Colonic mucosa (tissue), 4 donors: ENCODE measurements at regions not wholly inside any gene's neighbourhood (a gene's known extent, or its start where the extent isn't known, plus 50 kb on each side); places are given as distances from the start of the nearest gene placed in this dataset.

Source experiments
- DNase-seq: peaks from one replicate; pipeline ENCODE4 v3.0.0-alpha.2; 2020
- H3K27ac ChIP-seq: fragments of 200-600 bp; one replicate; pipeline ENCODE4 v1.8.0; 2021
- H3K27me3 ChIP-seq: fragments of 200-600 bp; one replicate; pipeline ENCODE4 v1.8.0; 2021
- H3K36me3 ChIP-seq: fragments of 200-600 bp; one replicate; pipeline ENCODE4 v1.8.0; 2021
- H3K4me1 ChIP-seq: fragments of 200-600 bp; one replicate; pipeline ENCODE4 v1.8.0; 2021; ENCODE audit warnings: mild to moderate bottlenecking
- H3K4me3 ChIP-seq: fragments of 200-600 bp; one replicate; pipeline ENCODE4 v1.8.0; 2021
- H3K9ac ChIP-seq, 2 donors: one replicate each; pipeline ENCODE4 v1.7.0; 2013; ENCODE audit warnings: control low read depth in 2 of 2, low read depth in 2 of 2, low read length in 2 of 2
- H3K9me3 ChIP-seq: fragments of 200-600 bp; one replicate; pipeline ENCODE4 v1.8.0; 2021
- intact Hi-C: fragments of 100-400 bp; cut with DNase I; formaldehyde crosslinking; loops from one replicate; pipeline ENCODE4 v1.14.1; 2022
- TF ChIP-seq, protein P1 (sequence below): fragments of 200-600 bp; IDR thresholded peaks from one replicate; pipeline ENCODE4 v1.8.0; 2022; ENCODE audit warnings: antibody characterized with exemption, mild to moderate bottlenecking
- donor health status: healthy.
- donor health status: DM: no; HTN: no; CAD: no.
- donor health status: DM: no; HTN: no; CAD: no.

- Histone ChIP-seq H3K9ac (no peak overlapping the region), H3K27me3 (no peaks in the 10 kb centered on the region), H3K4me1 (no peaks in the 10 kb centered on the region), H3K36me3 (no peaks in the 10 kb centered on the region), H3K27ac (no peak overlapping the region), H3K9me3 (no peaks in the 10 kb centered on the region), H3K4me3 (no peak overlapping the region)
- DNase-seq, result no peak
- intact Hi-C loops, result no loop called here
- TF ChIP-seq, protein P1, sequence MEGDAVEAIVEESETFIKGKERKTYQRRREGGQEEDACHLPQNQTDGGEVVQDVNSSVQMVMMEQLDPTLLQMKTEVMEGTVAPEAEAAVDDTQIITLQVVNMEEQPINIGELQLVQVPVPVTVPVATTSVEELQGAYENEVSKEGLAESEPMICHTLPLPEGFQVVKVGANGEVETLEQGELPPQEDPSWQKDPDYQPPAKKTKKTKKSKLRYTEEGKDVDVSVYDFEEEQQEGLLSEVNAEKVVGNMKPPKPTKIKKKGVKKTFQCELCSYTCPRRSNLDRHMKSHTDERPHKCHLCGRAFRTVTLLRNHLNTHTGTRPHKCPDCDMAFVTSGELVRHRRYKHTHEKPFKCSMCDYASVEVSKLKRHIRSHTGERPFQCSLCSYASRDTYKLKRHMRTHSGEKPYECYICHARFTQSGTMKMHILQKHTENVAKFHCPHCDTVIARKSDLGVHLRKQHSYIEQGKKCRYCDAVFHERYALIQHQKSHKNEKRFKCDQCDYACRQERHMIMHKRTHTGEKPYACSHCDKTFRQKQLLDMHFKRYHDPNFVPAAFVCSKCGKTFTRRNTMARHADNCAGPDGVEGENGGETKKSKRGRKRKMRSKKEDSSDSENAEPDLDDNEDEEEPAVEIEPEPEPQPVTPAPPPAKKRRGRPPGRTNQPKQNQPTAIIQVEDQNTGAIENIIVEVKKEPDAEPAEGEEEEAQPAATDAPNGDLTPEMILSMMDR, result no peak
Observed at GRCh38 chr7:130868139-130868538, 134.1 kb upstream of the KLF14 start.

DNA sequence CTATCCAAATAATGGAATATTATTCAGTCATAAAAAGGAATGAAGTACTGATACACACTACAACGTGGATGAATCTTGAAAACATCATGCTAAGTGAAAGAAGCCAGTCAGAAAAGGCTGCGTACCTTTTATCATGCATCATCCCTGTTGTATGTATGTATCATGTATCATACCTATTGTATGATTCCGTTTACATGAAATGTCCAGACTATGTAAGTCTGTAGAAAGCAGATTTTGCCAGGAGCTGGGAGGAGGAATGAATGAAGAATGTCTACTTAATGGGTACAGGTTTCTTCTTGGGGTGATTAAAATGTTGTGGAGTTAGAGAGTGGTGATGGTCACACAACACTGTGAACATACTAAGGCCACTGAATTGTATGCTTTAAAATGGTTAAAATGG, 135.9 kb upstream of the KLF14 start:
- intact Hi-C loops, result no loop called here
- Histone ChIP-seq H3K4me1 (no peaks in the 10 kb centered on the region), H3K4me3 (no peak overlapping the region), H3K27ac (no peak overlapping the region), H3K9me3 (no peaks in the 10 kb centered on the region), H3K9ac (no peak overlapping the region), H3K27me3 (no peaks in the 10 kb centered on the region), H3K36me3 (no peaks in the 10 kb centered on the region)
- no peak for DNase-seq
- TF ChIP-seq, protein P1, result no peak

GRCh38 chr7:130872341-130872740, 138.3 kb upstream of the KLF14 start:
- intact Hi-C loops, result no loop called here
- TF ChIP-seq, protein P1, result no peak
- no peaks in the 10 kb centered on the region for H3K9me3 ChIP-seq
- H3K36me3 ChIP-seq, result no peaks in the 10 kb centered on the region
- DNase-seq, result no peak
- H3K4me3 ChIP-seq, result no peak overlapping the region
- no peaks in the 10 kb centered on the region for H3K27me3 ChIP-seq
- H3K4me1 ChIP-seq, result no peaks in the 10 kb centered on the region
- H3K9ac ChIP-seq, result no peak overlapping the region
- no peak overlapping the region for H3K27ac ChIP-seq

GRCh38 chr7:130872756-130873448, 138.9 kb upstream of the KLF14 start:
- Histone ChIP-seq H3K27ac (no peak overlapping the region), H3K9me3 (no peaks in the 10 kb centered on the region), H3K4me3 (no peak overlapping the region), H3K36me3 (no peaks in the 10 kb centered on the region), H3K9ac (no peak overlapping the region), H3K4me1 (no peaks in the 10 kb centered on the region), H3K27me3 (no peaks in the 10 kb centered on the region)
- intact Hi-C loops, result no loop called here
- no peak for DNase-seq
- TF ChIP-seq, protein P1, result no peak

DNA sequence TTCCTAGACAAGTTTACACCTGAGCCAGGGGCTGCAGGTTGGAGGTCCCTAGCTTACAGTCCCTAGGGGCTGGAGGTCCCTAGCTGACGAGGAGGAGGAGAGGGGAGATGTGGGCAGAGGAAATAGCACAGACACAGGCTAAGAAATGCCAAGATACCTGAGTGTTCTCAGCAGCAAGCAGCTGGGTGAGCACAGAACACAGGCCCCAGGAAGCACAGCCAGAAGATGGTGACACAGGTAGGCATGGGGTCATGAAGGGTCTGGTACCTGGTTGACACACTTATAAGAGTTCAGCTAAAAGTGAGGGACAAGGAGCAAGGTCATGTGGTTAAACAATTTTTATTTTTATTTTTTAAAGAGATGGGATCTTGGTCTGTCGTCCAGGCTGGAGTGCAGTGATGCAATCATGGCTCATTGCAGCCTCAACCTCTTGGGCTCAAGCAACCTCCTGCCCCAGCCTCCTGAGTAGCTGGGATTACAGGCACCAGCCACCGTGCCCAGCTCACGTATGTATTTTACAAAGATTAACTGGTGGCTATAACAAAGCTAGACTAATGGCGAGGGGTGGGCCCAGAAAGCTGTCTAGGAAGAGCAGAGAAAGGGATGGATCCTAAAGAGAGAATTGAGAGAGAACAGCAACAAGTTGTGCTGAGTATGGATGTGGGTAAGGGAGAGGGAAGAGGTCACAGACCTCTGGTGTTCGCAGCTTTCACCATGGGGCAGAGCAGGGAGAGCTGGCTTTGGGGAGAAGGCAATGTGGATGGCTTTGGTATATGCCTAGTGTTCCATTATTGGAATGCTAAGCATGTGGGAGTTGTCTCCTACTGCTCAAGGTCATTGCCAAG, 140.3 kb upstream of the KLF14 start:
- Histone ChIP-seq H3K9ac (no peak overlapping the region), H3K36me3 (peaks cover 5% of the 10 kb centered on the region), H3K27ac (no peak overlapping the region), H3K4me1 (no peaks in the 10 kb centered on the region), H3K4me3 (no peak overlapping the region), H3K9me3 (no peaks in the 10 kb centered on the region), H3K27me3 (no peaks in the 10 kb centered on the region)
- intact Hi-C loops, result no loop called here
- TF ChIP-seq, protein P1, result no peak
- no peak for DNase-seq
